ENCODE measurements at regions not wholly inside any gene's neighbourhood (a gene's known extent, or its start where the extent isn't known, plus 50 kb on each side); places are given as distances from the start of the nearest gene placed in this dataset.

- no peak for ATAC-seq (ENCODE audit: poor library complexity)
- DNase-seq: no peak
Measured at GRCh38 chr3:154743418-154743817, 313.4 kb upstream of the GPR149 start.

GRCh38 chr3:154734468-154734867, 304.5 kb upstream of the GPR149 start:
- intact Hi-C loops (cut with DNase I): no loop called here
- no peak for ATAC-seq (ENCODE audit: poor library complexity)
- no peak for DNase-seq

More at GRCh38 chr3:154743418-154743817, 313.4 kb upstream of the GPR149 start:
- intact Hi-C loops (cut with DNase I): no loop called here

- ATAC-seq (ENCODE audit: poor library complexity): no peak
- intact Hi-C loops (cut with DNase I): no loop called here
- DNase-seq: no peak
Measured at GRCh38 chr3:154730186-154730585, 300.2 kb upstream of the GPR149 start.

- DNase-seq: no peak
- ATAC-seq (ENCODE audit: poor library complexity): no peak
- intact Hi-C loops (cut with DNase I): no loop called here
Measured at GRCh38 chr3:154729741-154730140, 299.8 kb upstream of the GPR149 start.

- intact Hi-C loops (cut with DNase I): no loop called here
- ATAC-seq (ENCODE audit: poor library complexity): no peak
- no peak for DNase-seq
Measured at GRCh38 chr3:154728285-154728684, 298.3 kb upstream of the GPR149 start.

GRCh38 chr3:154720921-154721320, 290.9 kb upstream of the GPR149 start:
- ATAC-seq (ENCODE audit: poor library complexity): no peak
- no peak for DNase-seq
- intact Hi-C loops (cut with DNase I): no loop called here

- intact Hi-C loops (cut with DNase I): no loop called here
- DNase-seq: no peak
- ATAC-seq (ENCODE audit: poor library complexity): no peak
Measured at GRCh38 chr3:154718053-154718452, 288.1 kb upstream of the GPR149 start.

GRCh38 chr3:154716170-154716569, 286.2 kb upstream of the GPR149 start:
- intact Hi-C loops (cut with DNase I): no loop called here
- no peak for ATAC-seq (ENCODE audit: poor library complexity)

GRCh38 chr3:154708554-154708953, 278.6 kb upstream of the GPR149 start:
- intact Hi-C loops (cut with DNase I): no loop called here
- ATAC-seq (ENCODE audit: poor library complexity) (no peak), DNase-seq (no peak)

More at GRCh38 chr3:154716170-154716569, 286.2 kb upstream of the GPR149 start:
- DNase-seq: no peak

GRCh38 chr3:154701055-154701454, 271.1 kb upstream of the GPR149 start:
- no peak for ATAC-seq (ENCODE audit: poor library complexity)
- intact Hi-C loops (cut with DNase I): no loop called here

GRCh38 chr3:154690413-154690812, 260.4 kb upstream of the GPR149 start:
- ATAC-seq (ENCODE audit: poor library complexity) (no peak), DNase-seq (no peak)
- intact Hi-C loops (cut with DNase I): no loop called here

More at GRCh38 chr3:154701055-154701454, 271.1 kb upstream of the GPR149 start:
- no peak for DNase-seq

- ATAC-seq (ENCODE audit: poor library complexity): no peak
Measured at GRCh38 chr3:154684440-154684839, 254.4 kb upstream of the GPR149 start.

GRCh38 chr3:154684021-154684420, 254.0 kb upstream of the GPR149 start:
- intact Hi-C loops (cut with DNase I): no loop called here
- DNase-seq (no peak), ATAC-seq (ENCODE audit: poor library complexity) (no peak)

More at GRCh38 chr3:154684440-154684839, 254.4 kb upstream of the GPR149 start:
- no peak for DNase-seq
- intact Hi-C loops (cut with DNase I): no loop called here

GRCh38 chr3:154678041-154678654, 248.2 kb upstream of the GPR149 start:
- no peak for ATAC-seq (ENCODE audit: poor library complexity)
- intact Hi-C loops (cut with DNase I): no loop called here
- no peak for DNase-seq

- intact Hi-C loops (cut with DNase I): no loop called here
- ATAC-seq (ENCODE audit: poor library complexity) (no peak), DNase-seq (no peak)
Measured at GRCh38 chr3:154668835-154669234, 238.8 kb upstream of the GPR149 start.

- intact Hi-C loops (cut with DNase I): no loop called here
- no peak for DNase-seq
- no peak for ATAC-seq (ENCODE audit: poor library complexity)
Measured at GRCh38 chr3:154668187-154668586, 238.2 kb upstream of the GPR149 start.

- no peak for ATAC-seq (ENCODE audit: poor library complexity)
- DNase-seq: no peak
- intact Hi-C loops (cut with DNase I): no loop called here
Measured at GRCh38 chr3:154666542-154666941, 236.6 kb upstream of the GPR149 start.

GRCh38 chr3:154664714-154665113, 234.7 kb upstream of the GPR149 start:
- intact Hi-C loops (cut with DNase I): no loop called here
- DNase-seq: no peak

GRCh38 chr3:154662851-154663250, 232.9 kb upstream of the GPR149 start:
- intact Hi-C loops (cut with DNase I): no loop called here
- no peak for ATAC-seq (ENCODE audit: poor library complexity)
- DNase-seq: no peak

More at GRCh38 chr3:154664714-154665113, 234.7 kb upstream of the GPR149 start:
- ATAC-seq (ENCODE audit: poor library complexity): no peak

GRCh38 chr3:154660811-154661210, 230.8 kb upstream of the GPR149 start:
- no peak for ATAC-seq (ENCODE audit: poor library complexity)
- intact Hi-C loops (cut with DNase I): no loop called here
- DNase-seq: no peak

GRCh38 chr3:154658000-154658399, 228.0 kb upstream of the GPR149 start:
- ATAC-seq (ENCODE audit: poor library complexity) (no peak), DNase-seq (no peak)
- intact Hi-C loops (cut with DNase I): no loop called here

Data from Right ventricle myocardium superior (tissue), 1 donor.